Thyroid gland (tissue), 4 donors: ENCODE measurements at regions not wholly inside any gene's neighbourhood (a gene's known extent, or its start where the extent isn't known, plus 50 kb on each side); places are given as distances from the start of the nearest gene placed in this dataset.

Experiments
- POLR2A ChIP-seq, 2 donors: fragments of 450-650 bp; IDR thresholded peaks; one replicate each; pipeline ENCODE4 v1.6.1; 2017; ENCODE audit warnings: antibody characterized with exemption in 2 of 2, mild to moderate bottlenecking in 2 of 2, moderate library complexity in 1 of 2
- TF ChIP-seq, protein P1 (sequence below), 6 experiments: fragments of 200-600 bp in 3 of 6; fragments of 450-650 bp in 3 of 6; sonication (generic) in 3 of 6; IDR thresholded peaks; one replicate each; pipeline ENCODE4 v1.5.1; 2016 to 2019; ENCODE audit warnings: antibody characterized with exemption in 6 of 6, mild to moderate bottlenecking in 2 of 6, inconsistent platforms in 1 of 6, moderate library complexity in 1 of 6

- no peak for TF ChIP-seq POLR2A (IDR thresholded peaks at IDR 0.05)
- TF ChIP-seq, protein P1, sequence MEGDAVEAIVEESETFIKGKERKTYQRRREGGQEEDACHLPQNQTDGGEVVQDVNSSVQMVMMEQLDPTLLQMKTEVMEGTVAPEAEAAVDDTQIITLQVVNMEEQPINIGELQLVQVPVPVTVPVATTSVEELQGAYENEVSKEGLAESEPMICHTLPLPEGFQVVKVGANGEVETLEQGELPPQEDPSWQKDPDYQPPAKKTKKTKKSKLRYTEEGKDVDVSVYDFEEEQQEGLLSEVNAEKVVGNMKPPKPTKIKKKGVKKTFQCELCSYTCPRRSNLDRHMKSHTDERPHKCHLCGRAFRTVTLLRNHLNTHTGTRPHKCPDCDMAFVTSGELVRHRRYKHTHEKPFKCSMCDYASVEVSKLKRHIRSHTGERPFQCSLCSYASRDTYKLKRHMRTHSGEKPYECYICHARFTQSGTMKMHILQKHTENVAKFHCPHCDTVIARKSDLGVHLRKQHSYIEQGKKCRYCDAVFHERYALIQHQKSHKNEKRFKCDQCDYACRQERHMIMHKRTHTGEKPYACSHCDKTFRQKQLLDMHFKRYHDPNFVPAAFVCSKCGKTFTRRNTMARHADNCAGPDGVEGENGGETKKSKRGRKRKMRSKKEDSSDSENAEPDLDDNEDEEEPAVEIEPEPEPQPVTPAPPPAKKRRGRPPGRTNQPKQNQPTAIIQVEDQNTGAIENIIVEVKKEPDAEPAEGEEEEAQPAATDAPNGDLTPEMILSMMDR (IDR thresholded peaks at IDR 0.05): no peak
Observed at GRCh38 chr17:65334406-65334805, 197.2 kb downstream of the RGS9 start.
